ENCODE measurements at regions not wholly inside any gene's neighbourhood (a gene's known extent, or its start where the extent isn't known, plus 50 kb on each side); places are given as distances from the start of the nearest gene placed in this dataset.
A peak's percentile ranks its signal among the peaks of the same experiment; 100 is the strongest.

DNA sequence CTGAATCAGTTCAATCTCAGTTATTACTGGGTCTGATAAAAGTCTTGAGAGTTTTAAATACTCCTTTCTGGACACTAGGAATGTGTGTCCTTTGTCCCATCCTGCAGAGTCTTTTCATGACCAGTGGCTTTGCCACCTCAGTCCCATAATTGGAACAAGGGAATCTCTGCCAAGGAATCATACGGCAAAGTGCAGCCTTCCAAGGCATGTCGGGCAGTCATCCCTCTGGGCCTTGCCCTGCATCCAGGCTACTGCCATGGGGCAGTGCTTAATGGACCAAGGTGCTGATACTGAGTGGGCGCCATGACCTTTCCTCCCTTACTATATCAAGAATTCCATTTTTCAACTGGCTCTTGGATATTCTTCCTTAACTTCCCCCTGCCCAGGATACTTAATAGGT lies 195.3 kb downstream of the ZC3H11B start:
- Histone ChIP-seq H3K27me3 (no peaks in the 10 kb centered on the region), H3K4me3 (no peak overlapping the region), H3K27ac (no peak overlapping the region), H3K36me3 (no peaks in the 10 kb centered on the region), H3K4me1 (no peaks in the 10 kb centered on the region), H3K9me3 (no peaks in the 10 kb centered on the region)
- TF ChIP-seq, protein P1, sequence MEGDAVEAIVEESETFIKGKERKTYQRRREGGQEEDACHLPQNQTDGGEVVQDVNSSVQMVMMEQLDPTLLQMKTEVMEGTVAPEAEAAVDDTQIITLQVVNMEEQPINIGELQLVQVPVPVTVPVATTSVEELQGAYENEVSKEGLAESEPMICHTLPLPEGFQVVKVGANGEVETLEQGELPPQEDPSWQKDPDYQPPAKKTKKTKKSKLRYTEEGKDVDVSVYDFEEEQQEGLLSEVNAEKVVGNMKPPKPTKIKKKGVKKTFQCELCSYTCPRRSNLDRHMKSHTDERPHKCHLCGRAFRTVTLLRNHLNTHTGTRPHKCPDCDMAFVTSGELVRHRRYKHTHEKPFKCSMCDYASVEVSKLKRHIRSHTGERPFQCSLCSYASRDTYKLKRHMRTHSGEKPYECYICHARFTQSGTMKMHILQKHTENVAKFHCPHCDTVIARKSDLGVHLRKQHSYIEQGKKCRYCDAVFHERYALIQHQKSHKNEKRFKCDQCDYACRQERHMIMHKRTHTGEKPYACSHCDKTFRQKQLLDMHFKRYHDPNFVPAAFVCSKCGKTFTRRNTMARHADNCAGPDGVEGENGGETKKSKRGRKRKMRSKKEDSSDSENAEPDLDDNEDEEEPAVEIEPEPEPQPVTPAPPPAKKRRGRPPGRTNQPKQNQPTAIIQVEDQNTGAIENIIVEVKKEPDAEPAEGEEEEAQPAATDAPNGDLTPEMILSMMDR (IDR thresholded peaks at IDR 0.05), result no peak
- intact Hi-C loops (cut with DNase I), result loop anchor here (10.0 kb wide), 1 partner anchor 1083 kb away; no protein-coding TSS in a partner anchor
- no peak for DNase-seq (ENCODE audit: low spot score in 2 of 2)

DNA sequence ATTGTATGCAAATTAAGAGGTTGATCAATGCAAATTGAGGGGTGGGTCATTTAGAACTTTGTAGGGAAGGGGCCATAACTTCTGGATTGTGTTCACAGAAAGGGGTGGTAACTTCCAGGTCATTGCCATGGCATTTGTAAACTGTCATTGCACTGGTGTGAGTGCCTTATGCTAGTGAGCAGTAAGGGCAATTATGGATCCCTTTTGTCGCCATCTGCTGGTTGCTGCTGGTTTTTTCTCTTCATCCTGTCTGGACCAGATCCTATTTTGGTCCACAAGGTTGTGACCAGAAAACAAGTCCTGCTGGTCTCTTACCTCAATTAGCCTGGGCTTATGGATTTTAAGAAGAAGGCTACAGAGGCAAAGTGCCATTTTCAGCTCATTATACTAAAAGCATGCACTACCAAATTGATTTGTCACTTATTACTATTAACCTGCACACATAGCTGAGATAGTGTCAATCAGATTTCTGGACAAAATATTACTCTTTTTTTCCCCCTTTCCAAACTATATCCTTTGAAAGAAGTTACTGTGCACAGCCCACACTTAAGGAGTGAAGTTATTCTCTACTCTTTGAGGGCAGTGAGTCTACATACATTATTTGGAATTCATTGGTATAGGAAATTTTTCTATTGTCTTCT lies 196.2 kb downstream of the ZC3H11B start:
- intact Hi-C loops (cut with DNase I), result loop anchor here (10.0 kb wide), 1 partner anchor 1082 kb away; no protein-coding TSS in a partner anchor
- no peaks in the 10 kb centered on the region for H3K9me3 ChIP-seq
- no peaks in the 10 kb centered on the region for H3K27me3 ChIP-seq
- TF ChIP-seq, protein P1 (IDR thresholded peaks at IDR 0.05), result peak in 2 of 3 experiments; percentile 41 to 51
- no peaks in the 10 kb centered on the region for H3K4me1 ChIP-seq
- H3K36me3 ChIP-seq, result no peaks in the 10 kb centered on the region
- no peak overlapping the region for H3K27ac ChIP-seq
- H3K4me3 ChIP-seq, result no peak overlapping the region
- peak in 1 of 2 donors; percentile 69 for DNase-seq (ENCODE audit: low spot score in 2 of 2)

DNA sequence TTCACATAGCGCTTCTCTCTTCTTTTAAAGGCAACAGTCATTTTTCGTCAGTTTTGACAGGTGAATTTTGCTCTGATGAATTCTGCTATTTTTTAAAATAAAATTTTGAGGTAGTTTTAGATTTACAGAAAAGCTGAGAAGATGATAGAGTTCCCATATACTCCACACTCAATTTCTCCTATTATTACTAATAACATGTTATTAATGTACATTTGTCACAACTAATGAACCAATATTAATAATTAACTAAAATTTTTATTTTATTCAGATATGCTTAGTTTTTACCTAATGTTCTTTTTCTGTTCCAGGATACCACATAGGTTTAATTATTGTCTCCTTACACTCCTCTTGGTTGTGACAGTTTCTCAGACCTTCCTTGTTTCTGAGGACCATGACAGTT lies 197.0 kb downstream of the ZC3H11B start:
- no peaks in the 10 kb centered on the region for H3K36me3 ChIP-seq
- intact Hi-C loops (cut with DNase I), result loop anchor here (10.0 kb wide), 1 partner anchor 1081 kb away; no protein-coding TSS in a partner anchor
- H3K4me3 ChIP-seq, result no peak overlapping the region
- DNase-seq (ENCODE audit: low spot score in 2 of 2), result no peak
- H3K27ac ChIP-seq, result no peak overlapping the region
- H3K27me3 ChIP-seq, result no peaks in the 10 kb centered on the region
- TF ChIP-seq, protein P1 (IDR thresholded peaks at IDR 0.05), result no peak
- H3K4me1 ChIP-seq, result no peaks in the 10 kb centered on the region
- H3K9me3 ChIP-seq, result no peaks in the 10 kb centered on the region

DNA sequence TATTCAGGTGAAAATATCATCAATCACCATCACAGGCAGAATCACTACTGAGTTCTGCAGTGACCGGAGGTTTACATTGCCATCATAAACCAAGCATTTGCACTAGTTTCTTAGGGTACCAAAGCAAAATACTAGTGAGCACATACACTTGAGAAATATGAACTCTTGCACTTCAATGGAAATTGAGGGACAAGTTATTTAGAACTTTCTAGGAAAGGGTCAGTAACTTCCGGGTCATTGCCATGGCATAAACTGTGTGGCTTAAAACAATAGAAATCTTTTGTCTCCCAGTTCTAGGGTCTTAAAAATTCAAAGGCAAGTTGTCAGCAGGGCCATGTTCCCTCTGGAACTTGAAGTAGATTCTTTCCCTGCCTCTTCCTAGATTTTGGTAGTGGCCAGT lies 197.5 kb downstream of the ZC3H11B start:
- Histone ChIP-seq H3K4me1 (no peaks in the 10 kb centered on the region), H3K36me3 (no peaks in the 10 kb centered on the region), H3K4me3 (no peak overlapping the region), H3K27me3 (no peaks in the 10 kb centered on the region), H3K9me3 (no peaks in the 10 kb centered on the region), H3K27ac (no peak overlapping the region)
- intact Hi-C loops (cut with DNase I), result loop anchor here (10.0 kb wide), 1 partner anchor 1081 kb away; no protein-coding TSS in a partner anchor
- TF ChIP-seq, protein P1 (IDR thresholded peaks at IDR 0.05), result no peak
- DNase-seq (ENCODE audit: low spot score in 2 of 2), result no peak

DNA sequence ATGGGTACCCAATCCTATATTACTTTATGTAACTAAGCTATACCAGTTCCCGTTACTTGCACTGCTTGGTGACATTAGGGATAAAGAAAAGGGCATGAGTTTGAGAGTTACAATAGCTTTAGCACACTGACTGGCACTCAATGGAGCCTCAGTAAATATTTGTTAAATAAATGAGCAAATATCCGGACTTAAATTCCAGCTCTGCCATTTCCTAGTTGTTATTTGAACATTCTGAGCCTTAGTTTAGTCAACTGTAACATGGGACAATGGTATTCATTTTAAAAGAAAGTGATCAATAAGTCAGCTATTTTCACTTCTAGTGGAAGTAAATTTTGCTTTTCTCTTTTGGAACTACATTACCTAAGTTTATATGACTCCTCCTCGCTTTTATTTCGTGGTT lies 198.7 kb downstream of the ZC3H11B start:
- H3K4me3 ChIP-seq, result no peak overlapping the region
- H3K9me3 ChIP-seq, result no peaks in the 10 kb centered on the region
- no peak overlapping the region for H3K27ac ChIP-seq
- intact Hi-C loops (cut with DNase I), result loop anchor here (10.0 kb wide), 1 partner anchor 1079 kb away; no protein-coding TSS in a partner anchor
- no peaks in the 10 kb centered on the region for H3K4me1 ChIP-seq
- no peaks in the 10 kb centered on the region for H3K36me3 ChIP-seq
- DNase-seq (ENCODE audit: low spot score in 2 of 2), result no peak
- TF ChIP-seq, protein P1 (IDR thresholded peaks at IDR 0.05), result no peak
- no peaks in the 10 kb centered on the region for H3K27me3 ChIP-seq

Measured in ascending aorta (tissue), 2 donors.